ENCODE measurements at regions not wholly inside any gene's neighbourhood (a gene's known extent, or its start where the extent isn't known, plus 50 kb on each side); places are given as distances from the start of the nearest gene placed in this dataset.

DNA sequence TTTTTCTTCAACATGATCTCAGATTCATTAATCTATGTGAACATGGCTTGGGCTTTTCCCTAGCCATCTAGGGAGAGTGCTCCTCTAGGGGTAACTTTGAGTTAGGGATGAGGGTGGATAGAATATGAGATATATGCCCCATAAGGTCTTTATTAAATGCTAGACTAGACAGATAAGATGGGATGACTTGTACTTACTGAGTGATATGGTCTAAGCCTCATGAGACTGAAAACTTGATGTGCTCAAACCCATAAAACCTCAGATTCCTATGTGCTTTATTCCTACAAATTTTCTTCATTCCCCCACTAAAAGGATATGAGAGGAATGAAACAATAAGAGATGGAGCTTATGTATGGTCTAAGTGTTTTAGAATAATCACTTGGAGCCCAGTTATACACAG lies 386.6 kb downstream of the YTHDC2 start:
- intact Hi-C loops (cut with micrococcal nuclease) = no loop called here

DNA sequence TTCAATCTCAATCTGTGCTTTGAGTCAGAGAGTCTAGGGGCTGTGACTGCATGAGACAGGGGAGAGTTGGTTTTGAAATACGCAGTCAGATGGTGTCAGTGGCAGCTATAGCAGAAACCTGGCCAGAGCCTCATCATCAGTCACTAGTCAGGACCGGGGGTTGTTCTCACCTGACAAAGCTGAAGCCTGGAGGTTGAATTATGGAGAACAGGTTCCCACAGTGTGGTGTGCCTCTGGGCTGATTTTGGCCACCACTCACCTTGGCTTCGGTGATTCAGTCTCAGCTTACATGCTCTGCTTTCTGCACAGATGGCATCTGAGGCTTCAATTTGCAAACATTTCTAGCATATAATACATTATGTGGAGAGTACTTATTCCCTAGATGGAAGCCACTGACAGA lies 387.3 kb downstream of the YTHDC2 start:
- intact Hi-C loops (cut with micrococcal nuclease) = no loop called here

DNA sequence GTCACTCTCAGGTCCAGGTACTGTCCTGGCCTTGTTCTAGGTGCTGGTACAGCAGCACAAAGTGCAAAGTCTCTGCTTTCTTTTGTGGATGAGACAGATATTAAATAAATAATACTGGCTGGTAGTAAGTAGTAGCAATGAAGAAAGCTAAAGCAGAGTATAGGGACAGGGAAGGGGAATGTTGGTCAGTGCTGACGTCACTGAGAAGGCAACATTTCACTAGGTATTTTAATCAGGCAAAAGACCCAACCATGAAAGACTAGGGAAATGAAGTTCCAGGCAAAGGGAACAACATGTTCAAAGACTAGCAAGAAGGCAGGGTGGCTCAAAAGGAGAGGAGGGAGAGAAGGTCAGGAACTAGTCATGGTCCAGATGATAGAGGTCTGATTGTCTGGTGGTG lies 388.2 kb downstream of the YTHDC2 start:
- intact Hi-C loops (cut with micrococcal nuclease) = no loop called here

DNA sequence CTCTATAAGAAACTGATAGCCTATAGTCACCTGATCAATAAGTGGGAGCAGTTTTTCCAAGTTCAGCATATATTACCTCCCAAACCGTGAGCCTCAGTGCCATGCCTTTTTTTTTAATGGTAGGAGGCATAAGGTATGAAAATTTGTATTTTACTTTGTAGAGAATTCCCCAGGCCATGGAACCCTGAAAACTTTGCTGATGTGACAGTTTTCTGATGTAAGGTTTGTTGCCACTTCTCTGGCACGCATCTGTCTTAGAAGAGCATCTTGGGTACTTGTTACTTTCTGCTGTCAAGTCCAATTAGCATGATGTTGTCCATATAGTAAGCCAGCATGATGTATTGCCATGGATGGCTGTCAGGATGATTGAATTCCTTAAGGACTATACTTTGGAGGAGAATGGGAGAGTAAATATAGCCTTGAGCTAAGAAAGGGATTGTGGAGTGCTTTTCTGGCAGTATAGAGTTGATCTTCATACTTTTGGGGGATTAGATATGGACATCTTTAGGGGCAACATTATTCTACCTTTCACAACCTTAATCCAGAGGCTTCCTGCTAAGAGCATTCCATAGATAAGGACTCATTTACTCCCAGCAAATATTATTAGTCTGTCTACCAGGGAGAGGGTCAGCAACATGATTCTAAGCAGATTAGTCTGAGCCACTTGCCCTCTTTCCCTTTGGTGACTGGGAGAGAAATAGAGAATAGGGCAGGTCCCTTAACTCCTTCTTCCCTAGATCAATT lies 389.6 kb downstream of the YTHDC2 start:
- intact Hi-C loops (cut with micrococcal nuclease) = no loop called here

DNA sequence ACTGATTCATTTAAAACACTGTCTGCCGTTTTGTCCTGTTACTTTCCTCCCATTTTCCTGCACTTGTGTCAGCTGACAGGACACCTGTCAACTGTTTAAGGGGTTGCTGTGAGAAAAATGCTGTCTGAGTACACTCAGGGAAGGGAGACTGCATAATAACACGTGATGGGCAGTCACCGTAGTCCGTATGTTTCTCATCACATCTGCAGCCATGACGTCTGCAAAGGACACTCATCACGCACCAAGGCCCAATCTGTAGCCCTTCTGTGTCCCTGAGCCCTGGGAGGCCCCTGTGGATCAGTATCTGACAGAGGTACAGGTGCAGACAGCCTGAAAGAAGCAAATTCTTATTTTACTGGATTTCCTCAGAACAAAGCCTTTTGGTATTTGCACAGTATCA lies 396.3 kb downstream of the YTHDC2 start:
- intact Hi-C loops (cut with micrococcal nuclease) = no loop called here

DNA sequence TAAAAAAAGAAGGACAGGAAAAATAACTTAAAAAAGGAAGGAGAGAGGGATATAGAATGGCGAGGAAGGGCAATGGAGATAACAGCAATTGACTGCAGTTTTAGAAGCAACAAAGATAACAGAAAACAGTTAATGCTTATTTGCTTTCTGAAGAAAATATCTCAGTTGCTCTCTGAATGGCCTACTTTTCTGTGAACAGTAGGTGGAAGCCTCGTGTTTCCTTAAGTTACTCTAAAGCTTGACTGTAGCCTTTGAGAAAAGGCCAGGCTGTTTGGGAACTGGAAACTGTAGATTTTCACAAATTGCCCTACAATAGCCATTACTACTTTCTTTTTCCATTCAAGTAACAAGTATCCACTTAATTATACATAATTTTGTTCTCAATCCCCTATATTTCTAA lies 404.5 kb downstream of the YTHDC2 start:
- intact Hi-C loops (cut with micrococcal nuclease) = no loop called here

DNA sequence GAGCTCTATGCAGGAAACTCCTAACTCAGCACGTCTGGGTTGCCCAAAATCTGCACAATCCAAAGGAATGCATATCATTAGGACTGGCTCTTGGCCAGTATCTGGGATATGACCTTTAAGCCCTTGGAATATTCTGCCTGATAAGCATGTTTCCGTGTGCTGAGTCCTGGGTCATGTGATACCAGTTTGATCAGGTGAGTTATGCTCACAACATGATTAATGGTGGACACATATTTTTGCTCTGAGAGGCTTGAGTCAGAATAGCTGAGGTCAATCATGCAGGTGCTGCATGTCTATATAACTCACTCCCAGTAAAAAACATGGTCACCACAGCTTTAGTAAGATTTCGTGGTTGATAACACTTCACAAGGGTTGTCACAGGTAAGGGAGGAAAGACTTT lies 408.8 kb downstream of the YTHDC2 start:
- intact Hi-C loops (cut with micrococcal nuclease) = no loop called here

DNA sequence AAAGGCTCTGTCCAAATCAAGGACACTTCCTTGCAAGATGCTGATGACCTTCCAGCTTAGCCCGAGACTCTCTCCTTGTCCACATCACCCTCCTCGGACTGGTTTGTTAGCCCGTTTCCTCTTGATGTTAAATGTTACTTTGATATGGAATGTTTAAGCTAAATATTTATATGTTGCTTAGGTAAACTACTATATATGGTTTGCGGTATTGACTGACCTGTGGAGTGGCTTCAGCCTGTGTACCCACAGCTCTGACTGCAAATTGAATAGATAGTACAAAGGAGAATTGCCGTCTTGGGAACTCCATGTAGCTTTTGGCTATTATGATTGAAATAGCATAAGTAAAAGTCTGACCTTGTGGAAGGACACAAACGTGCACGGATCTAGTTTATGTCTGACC lies 422.0 kb downstream of the YTHDC2 start:
- intact Hi-C loops (cut with micrococcal nuclease) = no loop called here

DNA sequence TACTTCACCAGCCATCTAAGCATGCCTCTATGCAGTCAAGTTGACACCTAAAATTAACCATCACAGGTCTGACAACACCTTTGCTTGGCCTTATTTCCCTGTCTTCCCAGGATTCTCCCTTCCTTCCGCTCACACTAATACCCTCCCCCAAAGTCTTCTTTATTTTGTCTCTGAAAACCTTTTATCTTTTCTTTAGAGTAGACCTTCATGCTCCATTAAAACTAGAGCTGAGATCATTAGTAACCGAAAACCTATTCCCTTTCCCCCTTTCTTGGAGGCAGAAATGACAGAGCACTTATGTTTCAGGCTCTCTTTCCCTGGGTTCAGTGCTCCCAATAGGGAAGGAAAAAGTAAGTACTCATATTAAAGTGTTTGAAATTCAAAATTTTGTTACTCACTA lies 423.8 kb downstream of the YTHDC2 start:
- intact Hi-C loops (cut with micrococcal nuclease) = no loop called here

DNA sequence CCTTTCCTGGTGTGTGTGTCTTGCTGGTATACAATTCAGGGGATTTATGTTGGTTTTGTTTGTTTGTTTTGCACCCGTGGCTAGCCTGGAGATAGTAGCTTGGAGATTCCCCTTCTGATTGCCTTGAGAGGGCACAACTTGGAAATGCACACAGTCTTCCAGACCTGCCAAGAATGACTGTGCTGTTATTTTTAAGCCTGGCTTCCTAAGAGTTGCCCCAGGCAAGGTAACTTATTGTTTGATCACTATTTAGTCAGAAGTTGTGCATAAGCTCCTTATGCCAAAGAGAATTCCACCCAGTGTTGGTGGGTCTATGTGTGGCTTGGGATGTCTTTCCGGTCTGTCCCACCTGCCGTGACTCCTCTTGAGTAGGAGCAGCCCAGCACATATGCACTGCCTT lies 421.9 kb upstream of the KCNN2 start:
- intact Hi-C loops (cut with micrococcal nuclease) = no loop called here

DNA sequence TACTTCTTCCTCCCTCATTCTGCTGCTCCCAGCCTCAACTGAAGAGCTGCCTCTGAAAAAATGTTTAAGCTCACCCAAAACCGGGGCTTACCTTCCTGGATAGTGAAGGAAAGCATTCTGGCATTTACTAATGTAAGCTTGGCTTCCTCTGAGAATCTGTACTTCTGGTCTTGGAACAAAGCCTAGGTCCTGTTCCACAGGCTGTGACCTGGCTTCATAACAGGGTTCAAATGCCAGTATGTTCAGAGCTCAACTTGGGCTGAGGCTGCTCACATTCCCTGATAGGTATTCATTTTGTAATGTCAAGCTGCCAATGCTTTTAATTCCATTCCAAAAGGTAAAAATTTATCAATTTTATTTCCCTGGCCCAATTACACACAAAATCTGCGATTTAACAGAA lies 411.7 kb upstream of the KCNN2 start:
- intact Hi-C loops (cut with micrococcal nuclease) = no loop called here

DNA sequence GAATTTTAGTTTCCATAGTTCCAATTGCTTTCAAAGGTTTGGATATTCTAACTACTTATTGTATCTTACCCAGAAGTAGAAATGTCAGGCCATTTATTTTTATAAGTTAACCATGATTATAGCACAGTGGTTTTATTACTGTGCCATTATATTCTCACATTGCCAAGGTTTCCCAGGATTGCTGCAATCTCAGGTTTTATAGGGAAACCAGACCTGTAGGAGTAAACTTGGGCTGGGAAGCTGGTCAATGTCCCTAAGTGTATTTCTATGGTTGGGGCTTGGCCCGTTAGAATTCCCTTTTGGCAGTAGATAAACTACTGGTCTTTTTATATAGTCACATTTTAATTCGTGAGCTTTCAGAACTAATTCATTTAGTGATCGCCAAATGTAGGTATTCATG lies 396.6 kb upstream of the KCNN2 start:
- intact Hi-C loops (cut with micrococcal nuclease) = no loop called here

DNA sequence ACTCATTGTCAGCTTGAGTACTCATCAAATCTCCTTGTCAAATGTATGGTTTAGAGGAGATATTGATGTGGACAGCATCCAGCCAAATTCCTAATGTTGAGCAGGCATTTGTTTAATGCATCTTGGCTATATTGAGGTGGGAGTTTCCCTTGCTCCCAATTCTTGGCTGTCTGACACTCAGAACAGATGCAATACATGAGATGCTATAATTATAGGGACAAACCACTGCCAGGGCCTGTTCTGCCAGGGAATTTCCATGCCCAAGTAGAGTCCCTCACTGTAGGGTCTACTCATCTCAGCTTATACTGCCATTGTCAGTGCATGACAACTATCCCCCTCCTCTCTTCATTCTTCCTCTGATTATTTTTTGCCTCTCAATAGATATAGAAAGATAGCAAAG lies 392.0 kb upstream of the KCNN2 start:
- intact Hi-C loops (cut with micrococcal nuclease) = no loop called here

DNA sequence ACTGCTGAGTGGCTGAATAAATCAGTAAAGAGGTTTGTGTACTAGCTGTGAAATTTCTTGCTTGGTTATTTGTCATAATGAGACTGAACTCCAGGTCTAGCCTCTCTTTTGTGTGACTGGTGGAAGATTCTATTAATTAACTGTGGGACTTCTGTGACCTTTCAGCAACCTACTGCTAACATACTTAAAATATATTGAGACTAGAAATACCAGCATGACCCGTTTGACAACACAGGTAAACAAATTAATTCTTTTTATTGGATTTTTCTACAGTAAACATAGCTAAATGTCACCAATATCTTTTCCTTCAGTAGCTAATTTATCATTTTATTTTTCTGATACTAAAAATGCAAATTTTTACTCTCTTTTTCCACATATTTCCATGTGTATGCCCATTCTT lies 390.4 kb upstream of the KCNN2 start:
- intact Hi-C loops (cut with micrococcal nuclease) = no loop called here

DNA sequence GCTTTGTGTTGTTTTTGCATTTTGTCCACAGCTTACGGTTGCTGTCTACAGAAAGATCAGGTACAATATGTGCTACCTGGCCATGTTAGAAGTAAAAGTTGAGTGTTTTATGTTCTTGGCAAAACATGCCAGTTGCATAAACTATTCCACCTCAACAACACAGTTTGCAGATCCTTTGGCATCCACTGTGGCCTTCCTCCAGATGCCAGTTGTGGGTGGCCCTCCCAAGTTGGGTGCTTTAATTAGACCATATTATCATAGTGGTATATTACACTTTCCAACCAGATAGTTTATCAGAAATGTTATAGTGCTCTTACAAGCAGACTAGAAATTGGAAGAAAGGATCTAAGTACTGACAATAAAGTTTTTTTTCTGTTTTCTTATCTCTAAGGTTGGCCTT lies 386.9 kb upstream of the KCNN2 start:
- intact Hi-C loops (cut with micrococcal nuclease) = no loop called here

DNA sequence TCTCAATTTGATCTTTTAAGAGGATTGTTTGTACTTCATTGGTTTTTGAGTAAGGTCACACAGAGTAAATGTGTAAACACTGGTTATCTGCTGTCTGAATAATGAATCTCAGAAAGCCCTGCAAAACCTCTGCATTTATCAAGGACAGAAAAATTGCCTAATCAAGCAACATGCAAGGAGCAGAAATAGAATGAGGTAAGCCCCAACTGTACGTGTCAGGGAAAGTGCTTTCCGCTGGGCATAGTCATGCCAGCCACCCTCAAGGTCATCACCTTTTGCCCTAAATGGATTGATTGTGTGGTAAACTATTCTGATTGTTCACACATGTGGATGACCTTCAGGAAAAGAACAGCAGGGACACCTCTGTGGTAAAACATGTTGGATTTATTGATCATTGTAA lies 376.9 kb upstream of the KCNN2 start:
- intact Hi-C loops (cut with micrococcal nuclease) = no loop called here

DNA sequence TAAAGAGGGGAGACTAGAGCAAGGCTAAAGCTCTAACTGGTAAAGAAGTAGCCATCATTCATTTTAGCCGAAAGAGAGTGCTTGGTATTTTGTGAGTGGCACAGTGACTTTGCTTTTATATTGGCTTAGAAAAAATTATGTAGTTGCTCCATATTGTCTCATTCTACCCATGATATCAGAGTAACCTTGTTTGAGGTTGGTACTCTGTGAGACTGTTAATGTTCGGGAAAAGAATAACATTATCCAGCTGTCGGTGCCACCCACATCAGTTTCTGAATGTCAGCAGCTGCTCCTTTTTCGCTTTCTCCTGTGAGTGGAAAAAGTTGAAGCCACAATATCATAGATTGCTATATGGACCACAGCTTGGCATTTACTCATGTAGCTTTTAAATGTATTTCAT lies 376.4 kb upstream of the KCNN2 start:
- intact Hi-C loops (cut with micrococcal nuclease) = no loop called here

DNA sequence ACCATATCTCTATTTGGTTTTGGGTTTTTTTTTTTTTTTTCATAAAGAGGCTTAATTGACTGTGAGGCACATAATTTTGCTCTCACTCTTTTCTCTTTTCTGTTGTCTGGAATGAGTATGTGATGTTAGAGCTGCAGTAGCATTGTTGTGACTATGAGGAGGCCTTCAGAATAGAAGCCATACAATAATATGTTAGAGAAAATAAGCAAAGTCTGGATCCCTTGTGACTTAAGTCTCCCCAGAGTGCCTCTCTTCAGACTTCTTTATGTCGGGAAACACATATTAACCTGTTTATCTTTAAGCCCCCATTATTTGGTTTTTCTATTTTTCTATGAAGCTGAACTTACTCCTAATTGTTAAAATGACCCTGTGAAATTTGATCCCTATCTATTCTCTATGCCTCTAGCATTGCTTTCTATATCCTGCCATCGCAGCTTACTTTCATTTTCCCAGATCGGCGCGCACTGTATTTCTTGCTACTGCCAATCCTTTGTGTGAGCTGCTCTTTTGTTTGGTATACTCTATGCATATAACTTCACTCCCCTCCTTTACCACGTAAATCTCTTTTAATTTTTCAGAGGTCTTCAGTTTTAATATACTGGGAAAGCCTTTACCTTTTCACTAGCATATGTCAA lies 372.5 kb upstream of the KCNN2 start:
- intact Hi-C loops (cut with micrococcal nuclease) = no loop called here

DNA sequence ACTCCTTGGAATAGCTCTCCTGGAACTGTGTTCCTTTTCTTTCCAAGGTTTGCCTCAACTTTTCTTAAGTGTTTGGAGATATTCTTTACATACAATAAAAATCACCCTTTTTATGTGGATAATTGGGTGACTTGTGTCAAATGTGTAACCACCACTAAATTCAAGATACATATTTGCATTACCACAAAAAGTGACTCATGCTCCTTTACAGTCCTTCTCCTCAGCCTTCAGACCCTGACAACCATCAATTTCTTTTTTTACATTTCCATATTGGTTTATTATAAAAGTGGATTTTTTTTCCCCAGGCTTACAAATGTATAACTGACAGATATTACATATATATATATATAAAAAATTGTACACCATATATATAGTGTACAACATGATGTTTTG lies 372.0 kb upstream of the KCNN2 start:
- intact Hi-C loops (cut with micrococcal nuclease) = no loop called here

DNA sequence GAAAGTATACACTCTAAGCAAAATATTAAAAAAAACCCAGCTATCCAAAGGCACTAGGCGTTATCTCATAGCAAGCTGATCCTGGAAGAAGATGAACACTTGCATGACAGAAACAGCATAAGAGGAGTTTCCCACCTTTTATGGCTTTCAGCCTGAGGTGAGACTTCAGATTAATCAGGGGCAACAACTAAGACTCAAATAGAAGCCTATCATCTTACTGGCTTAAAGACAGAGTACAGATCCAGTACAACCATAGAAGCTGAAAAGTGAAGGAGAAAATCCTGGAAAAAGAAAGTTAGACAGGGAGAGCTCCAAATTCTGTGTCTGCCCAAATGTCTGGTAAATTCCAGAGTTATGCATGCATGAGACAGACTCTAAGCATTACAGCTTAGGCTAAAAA lies 360.8 kb upstream of the KCNN2 start:
- intact Hi-C loops (cut with micrococcal nuclease) = no loop called here

DNA sequence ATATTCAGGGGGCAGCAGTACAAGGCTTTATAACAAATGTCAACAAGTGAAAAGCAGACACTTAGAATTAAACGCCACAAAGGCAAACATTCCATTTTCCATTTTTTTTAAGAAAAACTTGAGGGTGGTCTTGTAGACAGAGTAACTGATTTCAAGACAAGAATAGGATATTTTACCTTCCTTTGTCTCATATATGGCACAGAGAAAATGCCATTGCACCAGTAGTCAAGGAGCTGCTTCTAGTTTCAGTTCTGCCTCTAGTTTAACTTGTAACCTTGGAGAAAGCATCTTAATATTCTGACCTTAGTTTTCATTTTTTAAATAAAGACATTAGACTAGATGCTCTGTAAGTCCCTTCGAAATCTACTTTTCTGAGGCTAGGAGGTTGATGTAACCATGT lies 355.3 kb upstream of the KCNN2 start:
- intact Hi-C loops (cut with micrococcal nuclease) = no loop called here

DNA sequence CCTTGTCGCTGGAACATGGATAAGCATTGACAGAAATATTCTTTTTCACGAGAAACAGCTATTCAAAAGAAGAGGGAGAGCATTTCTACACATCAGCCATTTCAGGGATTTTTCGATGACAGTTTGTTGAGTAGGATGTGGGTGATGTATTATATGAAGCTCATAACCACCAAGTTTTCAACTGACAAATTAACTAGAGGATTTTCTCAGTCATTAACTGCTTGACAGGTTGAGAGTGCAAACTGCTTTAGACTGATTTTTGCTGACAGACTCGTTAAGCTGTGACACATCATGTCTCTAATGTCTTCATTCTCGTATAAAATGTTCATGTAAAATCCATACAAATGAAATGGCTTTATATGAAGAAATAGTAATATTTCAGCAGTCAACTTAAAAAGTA lies 354.2 kb upstream of the KCNN2 start:
- intact Hi-C loops (cut with micrococcal nuclease) = no loop called here

DNA sequence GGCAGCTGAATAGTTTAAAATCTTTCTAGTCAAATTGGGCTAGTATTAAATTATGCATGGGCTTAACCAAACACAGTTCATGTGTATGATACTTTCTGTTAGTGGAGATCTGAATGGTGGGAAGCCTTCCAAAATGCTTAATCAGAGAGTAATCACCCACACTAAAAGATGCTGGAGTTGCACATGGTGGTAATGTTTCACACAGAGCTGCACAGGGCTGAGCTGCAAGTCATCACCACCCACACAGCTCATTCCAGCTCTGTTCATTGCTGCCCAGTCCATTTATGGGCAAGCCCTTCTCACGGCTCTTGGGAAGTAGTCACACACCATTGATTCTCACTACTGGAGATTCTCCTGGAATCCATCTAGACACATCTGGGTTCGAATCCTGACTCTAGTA lies 351.5 kb upstream of the KCNN2 start:
- intact Hi-C loops (cut with micrococcal nuclease) = no loop called here

DNA sequence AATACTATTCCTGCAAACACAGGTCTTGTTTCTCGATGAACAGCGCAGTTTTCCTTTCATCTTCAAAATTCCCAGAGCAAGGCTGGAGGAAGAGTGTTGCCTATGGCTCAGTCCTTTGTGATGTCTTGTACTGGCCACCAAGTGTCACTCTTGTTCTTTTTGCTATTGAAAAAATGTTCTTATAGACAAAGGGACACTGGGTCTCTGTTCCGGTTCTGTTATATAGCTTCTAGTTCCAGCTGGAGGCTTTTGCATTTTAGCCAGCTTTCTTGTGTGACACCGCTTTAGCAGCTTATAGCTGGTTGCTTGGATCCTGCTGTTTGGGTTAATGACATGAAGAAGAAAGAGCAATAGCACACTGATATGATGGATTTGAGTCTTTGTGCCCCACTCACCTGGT lies 343.7 kb upstream of the KCNN2 start:
- intact Hi-C loops (cut with micrococcal nuclease) = no loop called here
